ENCODE measurements at regions not wholly inside any gene's neighbourhood (a gene's known extent, or its start where the extent isn't known, plus 50 kb on each side); places are given as distances from the start of the nearest gene placed in this dataset.

GRCh38 chr16:16992975-16993765, 477.6 kb downstream of the XYLT1 start:
- TF ChIP-seq NPAS2 (CRISPR knock-in tag; IDR thresholded peaks at IDR 0.05; ENCODE audit: borderline replicate concordance) (no peak), RAD21 (conservative IDR thresholded peaks at IDR 0.05 in 1 of 2, IDR thresholded peaks at IDR 0.05 in 1 of 2) (no peak), CTCF (IDR thresholded peaks at IDR 0.05) (no peak), HOXA7 (CRISPR knock-in tag; IDR thresholded peaks at IDR 0.05) (no peak), EP300 (IDR thresholded peaks at IDR 0.05) (no peak), ZNF302 (CRISPR knock-in tag; IDR thresholded peaks at IDR 0.05) (no peak), KDM5A (IDR thresholded peaks at IDR 0.05) (no peak), HDAC2 (IDR thresholded peaks at IDR 0.05) (no peak), REST (IDR thresholded peaks at IDR 0.05) (no peak), MAX (IDR thresholded peaks at IDR 0.05) (no peak), POLR2A (IDR thresholded peaks at IDR 0.05; ENCODE audit: low read length) (no peak)
